Testis (tissue), 2 donors: ENCODE measurements at regions not wholly inside any gene's neighbourhood (a gene's known extent, or its start where the extent isn't known, plus 50 kb on each side); places are given as distances from the start of the nearest gene placed in this dataset.

Experiments
- POLR2A ChIP-seq: fragments of 450-650 bp; IDR thresholded peaks from one replicate; pipeline ENCODE4 v1.6.1; 2017; ENCODE audit warnings: antibody characterized with exemption, mild to moderate bottlenecking, moderate library complexity
- TF ChIP-seq, protein P1 (sequence below), 3 experiments: fragments of 450-650 bp in 2 of 3; fragments of 200-600 bp in 1 of 3; sonication (generic) in 1 of 3; IDR thresholded peaks; one replicate each; pipeline ENCODE4 v1.5.1; 2016 to 2019; ENCODE audit warnings: antibody characterized with exemption in 3 of 3, mild to moderate bottlenecking in 2 of 3, moderate library complexity in 1 of 3

DNA sequence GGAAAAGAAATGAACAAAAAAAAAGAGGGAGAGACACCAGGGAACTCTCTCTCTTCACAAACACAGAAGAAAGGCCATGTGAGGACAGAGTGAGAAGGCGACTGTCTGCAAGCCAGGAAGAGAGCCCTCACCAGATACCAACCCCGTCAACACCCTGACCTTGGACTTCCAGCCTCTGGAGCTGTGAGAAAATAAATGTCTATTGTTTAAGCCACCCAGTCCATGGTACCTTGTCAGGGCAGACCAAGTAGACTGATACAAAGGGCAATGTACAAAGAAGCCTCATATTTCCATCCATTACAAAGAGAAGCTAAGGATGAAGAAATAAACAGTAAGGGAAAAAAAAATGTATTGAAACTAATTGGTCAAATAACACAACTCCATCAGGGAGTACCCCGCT, 146.6 kb downstream of the ZNF281 start:
- TF ChIP-seq, protein P1, sequence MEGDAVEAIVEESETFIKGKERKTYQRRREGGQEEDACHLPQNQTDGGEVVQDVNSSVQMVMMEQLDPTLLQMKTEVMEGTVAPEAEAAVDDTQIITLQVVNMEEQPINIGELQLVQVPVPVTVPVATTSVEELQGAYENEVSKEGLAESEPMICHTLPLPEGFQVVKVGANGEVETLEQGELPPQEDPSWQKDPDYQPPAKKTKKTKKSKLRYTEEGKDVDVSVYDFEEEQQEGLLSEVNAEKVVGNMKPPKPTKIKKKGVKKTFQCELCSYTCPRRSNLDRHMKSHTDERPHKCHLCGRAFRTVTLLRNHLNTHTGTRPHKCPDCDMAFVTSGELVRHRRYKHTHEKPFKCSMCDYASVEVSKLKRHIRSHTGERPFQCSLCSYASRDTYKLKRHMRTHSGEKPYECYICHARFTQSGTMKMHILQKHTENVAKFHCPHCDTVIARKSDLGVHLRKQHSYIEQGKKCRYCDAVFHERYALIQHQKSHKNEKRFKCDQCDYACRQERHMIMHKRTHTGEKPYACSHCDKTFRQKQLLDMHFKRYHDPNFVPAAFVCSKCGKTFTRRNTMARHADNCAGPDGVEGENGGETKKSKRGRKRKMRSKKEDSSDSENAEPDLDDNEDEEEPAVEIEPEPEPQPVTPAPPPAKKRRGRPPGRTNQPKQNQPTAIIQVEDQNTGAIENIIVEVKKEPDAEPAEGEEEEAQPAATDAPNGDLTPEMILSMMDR (IDR thresholded peaks at IDR 0.05) = no peak
- TF ChIP-seq POLR2A = no peak
